ENCODE measurements at regions not wholly inside any gene's neighbourhood (a gene's known extent, or its start where the extent isn't known, plus 50 kb on each side); places are given as distances from the start of the nearest gene placed in this dataset.

DNA sequence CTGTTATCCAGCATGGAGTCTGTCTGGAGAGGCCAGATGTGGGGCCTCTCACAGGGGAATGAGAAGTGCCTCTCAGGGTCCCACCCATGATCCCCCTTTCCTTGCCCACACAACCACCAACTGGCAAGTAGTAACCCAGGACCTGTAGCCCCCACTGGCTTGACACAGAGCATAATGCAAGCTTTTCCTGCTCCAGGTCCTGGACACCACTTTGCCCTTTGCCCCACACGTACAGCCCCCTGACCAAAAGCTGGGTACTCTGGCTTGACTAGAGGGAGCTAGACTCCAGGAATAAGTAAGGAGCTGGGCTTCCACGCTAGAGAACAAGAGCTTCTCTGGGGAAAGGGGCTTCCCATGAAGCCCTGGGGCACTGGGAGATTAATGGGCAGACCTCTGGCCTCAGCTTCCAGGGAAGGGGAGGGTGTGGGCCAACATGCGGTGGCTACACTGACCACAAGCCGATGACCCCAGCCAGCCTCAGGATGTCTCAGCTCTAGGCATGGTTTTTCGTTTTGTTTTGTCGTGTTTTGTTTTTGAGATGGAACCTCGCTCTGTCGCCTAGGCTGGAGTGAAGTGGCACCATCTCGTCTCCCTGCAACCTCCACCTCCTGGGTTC, 109.5 kb downstream of the C9orf50 start:
- ChIA-PET CTCF (ENCODE audit: partially characterized antibody) (interaction anchor here (0.7 to 1.7 kb wide), 7 partner anchors 10 to 100 kb away, joined by 3 to 7 read pairs (median 3); no protein-coding TSS in a partner anchor), POLR2A (ENCODE audit: partially characterized antibody) (interaction anchor here (0.8 kb wide), 1 partner anchor 36 kb away, joined by 4 read pairs; no protein-coding TSS in a partner anchor)
- H3K36me3 ChIP-seq (ENCODE audit: control insufficient read depth in 2 of 4, insufficient read depth in 4 of 4, low read length in 3 of 4): no peaks in the 10 kb centered on the region
- no peaks in the 10 kb centered on the region for H4K20me1 ChIP-seq (replicated peaks in 1 of 2; ENCODE audit: control insufficient read depth in 1 of 2, insufficient read depth in 2 of 2, low read length in 2 of 2)
- DNase-seq (ENCODE audit: low read depth in 1 of 2, low spot score in 2 of 2) (no peak), FAIRE-seq (no peak)
- peaks cover 0 to 4% (median 3%) of the 10 kb centered on the region in 4 experiments; a peak in 4 of 7 replicates for H3K4me1 ChIP-seq (replicated peaks in 1 of 4; ENCODE audit: control insufficient read depth in 3 of 4, insufficient read depth in 4 of 4, low read length in 3 of 4)
- H3K4me3 ChIP-seq (ENCODE audit: extremely low read depth in 1 of 4, insufficient read depth in 2 of 4, low read depth in 3 of 4, low read length in 4 of 4): no peak overlapping the region
- H2AK5ac ChIP-seq (ENCODE audit: low read depth, low read length): no peak overlapping the region
- no peaks in the 10 kb centered on the region for H3K79me1 ChIP-seq (ENCODE audit: low read depth, low read length)
- H2BK15ac ChIP-seq (ENCODE audit: low read length): no peak overlapping the region
- H2BK20ac ChIP-seq (ENCODE audit: low read length): no peak overlapping the region
- no peak overlapping the region for H2BK5ac ChIP-seq (ENCODE audit: low read depth, low read length)
- peaks cover 22 to 26% of the 10 kb centered on the region in 2 experiments for H3K9me3 ChIP-seq (ENCODE audit: insufficient read depth in 2 of 2, low read depth in 1 of 2, low read length in 1 of 2)
- H3K56ac ChIP-seq (replicated peaks; ENCODE audit: insufficient read length, low read depth, low read length): no peak overlapping the region
- no peaks in the 10 kb centered on the region for H3K27me3 ChIP-seq (replicated peaks in 1 of 4; ENCODE audit: control insufficient read depth in 3 of 4, extremely low read depth in 1 of 4, insufficient read depth in 3 of 4, low read length in 3 of 4)
- no peak overlapping the region for H4K91ac ChIP-seq (replicated peaks; ENCODE audit: insufficient read length, low read length)
- no peak overlapping the region for H2BK120ac ChIP-seq (replicated peaks; ENCODE audit: low read depth, low read length)
- H4K8ac ChIP-seq (ENCODE audit: extremely low read depth, insufficient read depth, low read length): no peak overlapping the region
- no peak overlapping the region for H4K5ac ChIP-seq (ENCODE audit: insufficient read length, low read depth, low read length)
- no peaks in the 10 kb centered on the region for H3K79me2 ChIP-seq (ENCODE audit: control insufficient read depth in 1 of 2, insufficient read depth in 2 of 2, low read length in 2 of 2)
- no peak overlapping the region for H2AFZ ChIP-seq (ENCODE audit: low read length)
- WGBS, 2 experiments (ENCODE audit: extremely low coverage in 1 of 2, insufficient coverage in 1 of 2, insufficient read length in 1 of 2, insufficient replicate concordance in 2 of 2, low coverage in 1 of 2, low lambda C conversion rate in 2 of 2, missing lambda C conversion rate in 1 of 2): 86% methylated on average over 9 of the region's 9 CpGs; no CpG with 5 or more reads in 1 of the 2 experiments
- H3K27ac ChIP-seq (ENCODE audit: low read depth, low read length): no peak overlapping the region
- H3K4me2 ChIP-seq (ENCODE audit: insufficient read depth in 1 of 2, low read depth in 2 of 2, low read length in 2 of 2): no peak overlapping the region
- no peak overlapping the region for H3K23ac ChIP-seq (ENCODE audit: insufficient read length)
- no peak overlapping the region for H3K14ac ChIP-seq (ENCODE audit: insufficient read length)
- H3K9ac ChIP-seq (replicated peaks in 1 of 4; ENCODE audit: extremely low read depth in 1 of 4, low read depth in 3 of 4, low read length in 3 of 4): no peak overlapping the region
- no peak overlapping the region for H3K18ac ChIP-seq (ENCODE audit: extremely low read depth, low read length)
- H2BK12ac ChIP-seq (ENCODE audit: low read depth, low read length): 0 out of 2 replicates have a peak overlapping the region, but pooled peaks have one; percentile 27
- no peaks in the 10 kb centered on the region for H3K23me2 ChIP-seq (ENCODE audit: low read depth, low read length)
- no peak overlapping the region for H3K4ac ChIP-seq (replicated peaks; ENCODE audit: insufficient read length, low read depth, low read length)
- no peak for TF ChIP-seq TCF12 (IDR thresholded peaks at IDR 0.05; ENCODE audit: low read depth, low read length)
- TF ChIP-seq BCL11A (IDR thresholded peaks at IDR 0.05; ENCODE audit: low read depth in 2 of 2, low read length in 2 of 2): no peak
- TF ChIP-seq POU5F1 (IDR thresholded peaks at IDR 0.05; ENCODE audit: low read depth, low read length): no peak
- TF ChIP-seq HDAC6 (IDR thresholded peaks at IDR 0.05; ENCODE audit: low read depth, low read length): no peak
- no peak for TF ChIP-seq GTF2F1 (IDR thresholded peaks at IDR 0.05; ENCODE audit: borderline replicate concordance, low read depth, low read length)
- no peak for TF ChIP-seq SIRT6 (IDR thresholded peaks at IDR 0.05; ENCODE audit: low read length)
- TF ChIP-seq SIN3A (conservative IDR thresholded peaks at IDR 0.05 in 1 of 2, IDR thresholded peaks at IDR 0.05 in 1 of 2; ENCODE audit: low read depth in 1 of 2, low read length in 2 of 2): no peak
- no peak for TF ChIP-seq CEBPB (IDR thresholded peaks at IDR 0.05; ENCODE audit: low read depth, low read length)
- TF ChIP-seq, protein P1, sequence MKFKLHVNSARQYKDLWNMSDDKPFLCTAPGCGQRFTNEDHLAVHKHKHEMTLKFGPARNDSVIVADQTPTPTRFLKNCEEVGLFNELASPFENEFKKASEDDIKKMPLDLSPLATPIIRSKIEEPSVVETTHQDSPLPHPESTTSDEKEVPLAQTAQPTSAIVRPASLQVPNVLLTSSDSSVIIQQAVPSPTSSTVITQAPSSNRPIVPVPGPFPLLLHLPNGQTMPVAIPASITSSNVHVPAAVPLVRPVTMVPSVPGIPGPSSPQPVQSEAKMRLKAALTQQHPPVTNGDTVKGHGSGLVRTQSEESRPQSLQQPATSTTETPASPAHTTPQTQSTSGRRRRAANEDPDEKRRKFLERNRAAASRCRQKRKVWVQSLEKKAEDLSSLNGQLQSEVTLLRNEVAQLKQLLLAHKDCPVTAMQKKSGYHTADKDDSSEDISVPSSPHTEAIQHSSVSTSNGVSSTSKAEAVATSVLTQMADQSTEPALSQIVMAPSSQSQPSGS (IDR thresholded peaks at IDR 0.05; ENCODE audit: low read length): no peak
- no peak for TF ChIP-seq JUND (IDR thresholded peaks at IDR 0.05; ENCODE audit: low read length)
- TF ChIP-seq CTBP2 (IDR thresholded peaks at IDR 0.05; ENCODE audit: borderline replicate concordance, insufficient read depth, insufficient read length, low read length): no peak
- TF ChIP-seq TAF7 (optimal IDR thresholded peaks at IDR 0.05; ENCODE audit: borderline replicate concordance, low read depth, low read length): no peak
